Nephron (organoid): ENCODE measurements at regions not wholly inside any gene's neighbourhood (a gene's known extent, or its start where the extent isn't known, plus 50 kb on each side); places are given as distances from the start of the nearest gene placed in this dataset.

Experiments used
- H3K27ac Mint-ChIP-seq, 3 experiments: 2 replicates each; pipeline ENCODE4 v1.8.0; 2020; ENCODE audit warnings: mixed read lengths in 3 of 3, mild to moderate bottlenecking in 2 of 3, moderate library complexity in 1 of 3
- H3K27me3 Mint-ChIP-seq: 2 replicates; pipeline ENCODE4 v1.8.0; 2021; ENCODE audit warnings: low read depth, mild to moderate bottlenecking, moderate library complexity, mixed read lengths
- H3K36me3 Mint-ChIP-seq: 2 replicates; pipeline ENCODE4 v1.8.0; 2020; ENCODE audit warnings: low read depth, mixed read lengths
- H3K4me1 Mint-ChIP-seq: 2 replicates; pipeline ENCODE4 v1.8.0; 2020; ENCODE audit warnings: mixed read lengths
- H3K4me3 Mint-ChIP-seq, 3 experiments: 2 replicates each; pipeline ENCODE4 v1.8.0; 2020; ENCODE audit warnings: mild to moderate bottlenecking in 3 of 3, mixed read lengths in 3 of 3, moderate library complexity in 2 of 3
- H3K9me3 Mint-ChIP-seq: 2 replicates; pipeline ENCODE4 v1.8.0; 2020; ENCODE audit warnings: mixed read lengths
- TF ChIP-seq, protein P1 (sequence below), 3 experiments: fragments of 200-600 bp; sonication (generic); IDR thresholded peaks; one replicate each; pipeline ENCODE4 v1.5.0; 2021; ENCODE audit warnings: antibody characterized with exemption in 3 of 3; ENCODE audit not compliant: unreplicated experiment in 3 of 3

DNA sequence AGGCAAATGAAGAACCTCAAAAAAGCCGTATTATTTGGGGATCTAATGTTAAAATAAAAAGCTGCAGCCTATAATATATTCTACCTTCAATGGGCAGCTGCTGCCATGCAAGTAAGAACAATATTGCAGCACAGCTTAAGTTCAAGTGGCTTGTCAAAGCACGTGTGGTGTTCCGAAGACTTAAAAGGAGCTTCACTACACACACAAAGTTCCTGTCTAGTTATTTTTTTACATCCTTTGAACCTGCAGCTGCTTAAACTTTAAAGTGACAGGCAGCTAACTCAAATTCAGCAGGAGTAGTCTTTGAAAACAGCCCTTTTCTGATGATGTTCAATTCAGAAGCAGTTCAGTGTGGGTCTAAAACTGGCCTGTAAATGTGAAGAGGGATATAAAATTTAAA, 85.8 kb upstream of the XIRP2 start:
- Mint-ChIP-seq H3K4me3 (no peak overlapping the region), H3K27ac (peak overlapping the region; percentile 76 to 83 (median 83)), H3K9me3 (no peaks in the 10 kb centered on the region), H3K36me3 (no peaks in the 10 kb centered on the region), H3K27me3 (no peaks in the 10 kb centered on the region), H3K4me1 (peaks cover 26% of the 10 kb centered on the region)
- TF ChIP-seq, protein P1, sequence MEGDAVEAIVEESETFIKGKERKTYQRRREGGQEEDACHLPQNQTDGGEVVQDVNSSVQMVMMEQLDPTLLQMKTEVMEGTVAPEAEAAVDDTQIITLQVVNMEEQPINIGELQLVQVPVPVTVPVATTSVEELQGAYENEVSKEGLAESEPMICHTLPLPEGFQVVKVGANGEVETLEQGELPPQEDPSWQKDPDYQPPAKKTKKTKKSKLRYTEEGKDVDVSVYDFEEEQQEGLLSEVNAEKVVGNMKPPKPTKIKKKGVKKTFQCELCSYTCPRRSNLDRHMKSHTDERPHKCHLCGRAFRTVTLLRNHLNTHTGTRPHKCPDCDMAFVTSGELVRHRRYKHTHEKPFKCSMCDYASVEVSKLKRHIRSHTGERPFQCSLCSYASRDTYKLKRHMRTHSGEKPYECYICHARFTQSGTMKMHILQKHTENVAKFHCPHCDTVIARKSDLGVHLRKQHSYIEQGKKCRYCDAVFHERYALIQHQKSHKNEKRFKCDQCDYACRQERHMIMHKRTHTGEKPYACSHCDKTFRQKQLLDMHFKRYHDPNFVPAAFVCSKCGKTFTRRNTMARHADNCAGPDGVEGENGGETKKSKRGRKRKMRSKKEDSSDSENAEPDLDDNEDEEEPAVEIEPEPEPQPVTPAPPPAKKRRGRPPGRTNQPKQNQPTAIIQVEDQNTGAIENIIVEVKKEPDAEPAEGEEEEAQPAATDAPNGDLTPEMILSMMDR (IDR thresholded peaks at IDR 0.05; ENCODE audit: unreplicated experiment in 3 of 3) = no peak

DNA sequence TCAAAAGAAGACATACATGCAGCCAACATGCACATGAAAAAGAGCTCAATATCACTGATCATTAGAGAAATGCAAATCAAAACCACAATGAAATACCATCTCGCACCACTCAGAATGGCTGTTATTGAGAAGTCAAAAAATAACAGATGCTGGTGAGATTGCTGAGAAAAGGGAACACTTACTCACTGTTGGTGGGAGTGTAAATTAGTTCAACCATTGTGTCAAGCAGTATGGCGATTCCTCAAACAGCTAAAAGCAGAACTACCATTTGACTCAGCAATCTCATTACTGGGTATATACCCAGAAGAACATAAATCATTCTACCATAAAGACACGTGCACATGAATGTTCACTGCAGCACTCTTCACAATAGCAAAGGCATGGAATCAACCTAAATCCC, 95.5 kb upstream of the XIRP2 start:
- no peak overlapping the region for H3K27ac Mint-ChIP-seq
- H3K36me3 Mint-ChIP-seq = no peaks in the 10 kb centered on the region

DNA sequence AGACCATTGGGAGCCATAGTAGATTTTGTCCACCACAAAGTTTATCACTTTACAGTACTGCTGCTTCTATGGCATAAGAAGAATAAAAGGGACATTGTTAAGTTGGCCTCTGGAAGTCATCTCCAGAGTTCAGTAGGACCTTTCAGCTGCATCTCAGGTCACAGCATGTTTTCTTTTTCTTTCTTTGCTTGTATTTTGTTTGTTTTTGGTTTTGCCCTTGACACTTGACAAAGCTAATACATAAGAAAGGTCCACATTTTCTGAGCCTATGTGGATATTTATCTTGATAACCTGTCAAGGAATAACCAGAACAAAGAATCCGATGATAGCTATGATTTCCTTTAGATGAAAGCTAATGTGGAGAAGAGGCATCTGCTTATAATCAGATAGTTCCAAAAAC, 101.6 kb upstream of the XIRP2 start:
- TF ChIP-seq, protein P1 (IDR thresholded peaks at IDR 0.05; ENCODE audit: unreplicated experiment in 3 of 3) = no peak
- no peaks in the 10 kb centered on the region for H3K36me3 Mint-ChIP-seq
- H3K4me3 Mint-ChIP-seq = no peak overlapping the region
- H3K4me1 Mint-ChIP-seq = peaks cover 32% of the 10 kb centered on the region
- no peak overlapping the region for H3K27ac Mint-ChIP-seq
- H3K9me3 Mint-ChIP-seq = peaks cover 19% of the 10 kb centered on the region
- no peaks in the 10 kb centered on the region for H3K27me3 Mint-ChIP-seq

More for the DNA sequence above, 95.5 kb upstream of the XIRP2 start:
- TF ChIP-seq, protein P1 (IDR thresholded peaks at IDR 0.05; ENCODE audit: unreplicated experiment in 3 of 3) = no peak
- Mint-ChIP-seq H3K27me3 (no peaks in the 10 kb centered on the region), H3K4me1 (no peaks in the 10 kb centered on the region), H3K4me3 (no peak overlapping the region), H3K9me3 (peaks cover 43% of the 10 kb centered on the region)

DNA sequence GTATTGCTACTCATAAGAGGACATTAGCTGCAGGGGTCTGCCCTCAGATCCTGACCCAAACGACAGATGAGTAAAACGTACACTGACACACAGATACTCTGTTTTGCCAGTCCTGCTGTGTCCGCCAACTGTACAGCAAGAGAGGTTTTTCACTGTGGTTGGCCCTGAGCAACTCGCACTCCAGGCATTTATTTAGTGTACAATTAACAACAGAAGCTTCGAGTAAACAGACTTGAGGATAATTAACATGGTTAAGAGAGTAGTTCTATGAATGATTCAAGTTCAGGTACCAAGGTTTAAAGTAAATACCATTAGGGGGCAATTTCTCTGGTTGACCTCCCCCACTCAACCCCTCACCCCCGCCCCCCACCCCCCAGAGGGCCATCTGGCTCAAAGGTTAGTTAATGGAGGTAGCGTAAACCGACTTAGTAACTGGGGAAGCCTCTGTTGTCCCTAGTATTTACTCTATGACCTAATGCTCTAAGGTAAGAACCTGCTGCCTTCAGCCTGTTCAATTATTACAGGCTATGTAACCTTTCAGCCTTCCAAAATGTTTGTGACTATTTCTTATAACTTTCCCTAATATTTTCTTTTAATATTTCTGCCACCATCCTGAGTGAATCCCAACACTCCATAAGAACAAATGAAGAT, 103.9 kb upstream of the XIRP2 start:
- peaks cover 34% of the 10 kb centered on the region for H3K4me1 Mint-ChIP-seq
- H3K36me3 Mint-ChIP-seq = no peaks in the 10 kb centered on the region
- no peaks in the 10 kb centered on the region for H3K27me3 Mint-ChIP-seq
- peak overlapping the region in 1 of 3 experiments; percentile 58 for H3K27ac Mint-ChIP-seq
- TF ChIP-seq, protein P1 (IDR thresholded peaks at IDR 0.05; ENCODE audit: unreplicated experiment in 3 of 3) = no peak
- no peaks in the 10 kb centered on the region for H3K9me3 Mint-ChIP-seq
- H3K4me3 Mint-ChIP-seq = no peak overlapping the region

DNA sequence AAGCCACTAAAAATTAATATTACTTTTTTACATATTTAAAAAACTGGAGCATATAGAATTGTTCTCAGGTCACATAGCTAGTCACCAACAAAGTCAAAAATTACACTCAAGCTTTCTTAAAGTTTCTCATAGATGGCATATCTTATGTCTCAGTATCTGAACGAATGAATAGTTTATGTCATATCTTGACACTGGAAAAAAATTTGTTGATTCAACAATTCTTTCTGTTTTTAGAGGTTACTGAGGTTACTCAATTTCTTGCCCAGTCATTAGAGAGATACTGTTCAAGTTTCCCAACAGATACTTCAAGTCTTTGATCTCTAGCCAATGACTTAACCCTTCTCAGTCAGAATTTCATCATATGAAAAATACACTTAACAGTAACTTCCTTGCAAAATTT, 113.1 kb upstream of the XIRP2 start:
- Mint-ChIP-seq H3K9me3 (no peaks in the 10 kb centered on the region), H3K36me3 (no peaks in the 10 kb centered on the region), H3K4me3 (no peak overlapping the region), H3K27ac (no peak overlapping the region), H3K27me3 (no peaks in the 10 kb centered on the region), H3K4me1 (peaks cover 6% of the 10 kb centered on the region)
- TF ChIP-seq, protein P1 (IDR thresholded peaks at IDR 0.05; ENCODE audit: unreplicated experiment in 3 of 3) = no peak

DNA sequence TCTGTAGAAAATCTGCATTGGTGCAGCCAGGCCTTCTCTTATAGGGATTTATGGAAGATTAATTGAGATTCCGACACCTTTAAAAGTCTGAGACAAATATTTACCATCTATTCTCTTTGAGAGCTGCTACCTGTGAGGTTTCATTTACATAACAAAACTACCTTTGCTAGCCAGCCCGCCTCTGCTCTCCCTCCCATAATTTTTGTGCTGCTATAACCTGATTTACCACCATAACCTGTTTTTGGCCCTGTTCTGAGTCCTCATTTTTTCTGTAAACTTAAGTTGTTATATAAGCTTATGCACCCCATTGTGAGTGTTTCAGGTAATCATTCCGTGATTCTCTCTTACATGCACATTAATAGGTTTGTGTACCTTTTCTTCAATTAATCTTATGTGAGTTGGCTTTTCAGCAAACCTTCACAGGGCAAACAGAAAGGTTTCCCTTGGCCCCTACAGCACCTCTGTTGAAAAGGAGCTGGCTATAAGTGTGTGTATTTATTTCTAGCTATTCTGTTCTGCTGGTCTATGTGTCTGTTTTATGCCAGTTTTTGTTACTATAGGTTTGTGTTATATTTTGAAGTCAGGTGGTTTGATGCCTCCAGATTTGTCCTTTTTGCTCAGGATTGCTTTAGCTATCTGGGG, 114.9 kb upstream of the XIRP2 start:
- H3K9me3 Mint-ChIP-seq = peaks cover 7% of the 10 kb centered on the region
- TF ChIP-seq, protein P1 (IDR thresholded peaks at IDR 0.05; ENCODE audit: unreplicated experiment in 3 of 3) = no peak
- no peaks in the 10 kb centered on the region for H3K4me1 Mint-ChIP-seq
- no peak overlapping the region for H3K27ac Mint-ChIP-seq
- H3K4me3 Mint-ChIP-seq = no peak overlapping the region
- H3K36me3 Mint-ChIP-seq = no peaks in the 10 kb centered on the region
- no peaks in the 10 kb centered on the region for H3K27me3 Mint-ChIP-seq
